HG02763 (cell line): ENCODE measurements at regions not wholly inside any gene's neighbourhood (a gene's known extent, or its start where the extent isn't known, plus 50 kb on each side); places are given as distances from the start of the nearest gene placed in this dataset.
"Not testable (repeated sequence)": the region's sequence is repeated elsewhere in the genome, so short reads cannot be mapped to it uniquely, and the experiment has no call there.

ENCODE experiments used
- ATAC-seq: cut with Tn5 transposase; IDR thresholded peaks from one replicate; pipeline ENCODE4 v1.9.1; 2021; ENCODE audit warnings: mild to moderate bottlenecking, moderate library complexity; ENCODE audit not compliant: unreplicated experiment

DNA sequence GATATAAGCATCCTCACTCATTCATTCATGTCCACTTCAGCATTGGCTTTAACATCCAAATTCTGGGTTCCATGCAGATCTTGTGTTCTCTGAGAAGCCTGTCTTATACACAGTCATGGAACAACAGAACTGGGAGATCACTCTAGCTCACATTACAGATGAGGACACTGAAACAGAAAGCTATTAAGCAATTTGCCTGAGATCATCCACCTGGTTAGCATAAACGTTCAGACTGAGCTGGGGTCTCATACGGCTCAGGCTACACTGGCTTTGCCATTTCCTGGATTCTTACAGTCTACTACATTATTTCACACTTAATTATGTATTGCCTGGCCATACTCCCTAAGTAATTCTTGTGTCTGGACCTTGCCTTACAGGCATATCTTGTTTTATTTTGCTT lies 169.4 kb upstream of the FANCL start:
- ATAC-seq, result no peak

GRCh38 chr2:58407487-58407886 lies 166.4 kb upstream of the FANCL start:
- no peak for ATAC-seq

DNA sequence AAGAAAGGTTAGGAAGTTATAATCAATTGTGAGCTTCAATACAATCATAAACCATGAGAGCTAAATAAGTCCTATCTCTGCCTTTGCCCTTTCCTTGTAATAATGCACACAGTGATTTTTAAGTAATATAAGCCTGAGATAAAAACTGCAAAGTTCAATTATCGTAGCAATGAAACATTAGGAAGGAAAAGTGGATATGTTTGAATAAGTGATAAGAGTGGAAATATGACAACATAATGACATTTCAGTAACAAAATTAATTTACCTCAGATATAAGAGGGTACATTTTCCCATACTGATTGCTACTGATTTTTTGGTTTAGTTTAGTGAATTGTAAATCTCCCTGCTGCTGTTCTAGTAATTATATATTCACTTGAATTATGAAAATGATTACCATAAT lies 164.2 kb upstream of the FANCL start:
- ATAC-seq, result no peak

GRCh38 chr2:58401936-58402335 lies 160.8 kb upstream of the FANCL start:
- ATAC-seq, result no peak

GRCh38 chr2:58398406-58398805 lies 157.3 kb upstream of the FANCL start:
- no peak for ATAC-seq

DNA sequence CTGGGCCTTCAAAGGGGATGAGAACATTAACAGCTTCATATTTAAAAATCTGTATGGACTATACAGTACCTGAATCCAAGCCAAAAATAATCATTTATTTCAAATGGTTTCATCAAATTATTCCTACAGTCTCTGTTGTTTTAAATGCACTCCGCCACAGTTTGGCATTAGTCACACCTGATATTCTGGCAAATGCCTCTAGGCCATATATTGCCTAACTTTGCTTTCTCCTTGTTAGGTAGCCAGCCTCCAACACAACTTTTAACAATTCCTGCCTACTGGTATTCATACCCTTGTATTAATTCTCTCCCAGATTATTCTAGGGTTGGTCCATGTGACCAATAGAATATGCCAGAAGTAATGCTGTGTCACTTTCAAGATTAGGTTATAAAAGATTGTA lies 146.6 kb upstream of the FANCL start:
- no peak for ATAC-seq

- ATAC-seq, result not testable (repeated sequence)
These were observed 145.8 kb upstream of the FANCL start for GRCh38 chr2:58386904-58387303.

GRCh38 chr2:58378152-58378551 lies 137.0 kb upstream of the FANCL start:
- no peak for ATAC-seq

GRCh38 chr2:58377181-58377580 lies 136.1 kb upstream of the FANCL start:
- no peak for ATAC-seq

- ATAC-seq, result peak; percentile 50
These were observed 135.5 kb upstream of the FANCL start for GRCh38 chr2:58376592-58376991.

DNA sequence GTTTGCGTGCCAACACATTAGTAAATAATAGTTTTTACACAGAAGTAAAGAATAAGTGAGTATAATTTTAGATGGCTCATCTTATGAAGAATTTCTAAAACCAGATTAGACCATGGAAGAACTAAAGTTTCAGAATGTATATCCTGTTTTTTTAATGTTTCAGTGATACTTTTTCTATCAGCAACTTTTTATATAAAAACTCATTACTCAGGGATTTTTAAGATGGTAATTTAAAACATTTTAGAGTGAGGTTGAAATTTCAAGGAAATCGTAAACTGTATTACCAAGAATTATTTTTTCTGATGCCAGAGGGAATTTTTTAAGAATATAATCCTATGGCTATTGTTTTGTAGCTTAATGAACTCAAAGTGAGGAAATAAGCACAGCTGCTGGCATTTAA lies 128.5 kb upstream of the FANCL start:
- ATAC-seq, result no peak

- ATAC-seq, result no peak
These were observed 123.0 kb upstream of the FANCL start for GRCh38 chr2:58364098-58364497.

DNA sequence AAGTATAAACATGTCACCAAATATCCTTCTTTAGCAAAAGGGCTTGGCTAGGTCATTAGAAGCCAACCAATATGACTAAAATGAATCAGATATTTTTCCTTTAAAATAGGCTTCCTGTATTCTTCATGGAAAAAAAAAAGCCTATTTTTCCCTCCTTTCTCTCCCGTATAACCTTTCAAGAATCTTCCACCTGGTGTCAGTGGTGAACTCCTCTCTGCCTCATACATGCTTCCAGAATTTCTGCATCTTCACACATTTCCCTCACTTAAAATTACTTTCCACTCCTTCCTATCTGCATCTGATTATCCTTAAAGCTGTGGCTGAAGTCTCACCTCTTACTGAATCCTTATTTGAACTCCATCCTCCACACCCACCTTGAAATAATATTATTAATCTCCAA lies 116.9 kb upstream of the FANCL start:
- no peak for ATAC-seq

GRCh38 chr2:58357521-58357920 lies 116.4 kb upstream of the FANCL start:
- no peak for ATAC-seq

GRCh38 chr2:58354230-58354629 lies 113.1 kb upstream of the FANCL start:
- ATAC-seq, result no peak

DNA sequence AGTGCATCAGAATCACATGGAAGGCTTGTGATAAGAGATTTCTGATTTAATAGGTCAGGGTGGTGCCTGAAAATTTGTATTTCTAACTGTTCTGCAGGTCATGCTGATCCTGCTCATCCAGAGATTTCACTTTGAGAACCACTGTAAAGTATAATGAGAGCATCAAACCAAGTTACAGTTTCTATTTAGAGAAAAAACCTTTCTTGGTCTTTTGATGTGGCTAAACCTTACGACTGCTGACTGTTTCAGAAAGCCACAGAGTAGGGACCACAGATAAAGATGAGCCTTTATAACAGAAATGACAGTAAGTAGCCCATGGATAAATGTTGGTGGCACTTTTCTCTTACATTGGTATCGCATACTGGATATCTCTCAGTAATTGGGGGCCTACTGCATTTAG lies 109.4 kb upstream of the FANCL start:
- ATAC-seq, result peak; percentile 84

DNA sequence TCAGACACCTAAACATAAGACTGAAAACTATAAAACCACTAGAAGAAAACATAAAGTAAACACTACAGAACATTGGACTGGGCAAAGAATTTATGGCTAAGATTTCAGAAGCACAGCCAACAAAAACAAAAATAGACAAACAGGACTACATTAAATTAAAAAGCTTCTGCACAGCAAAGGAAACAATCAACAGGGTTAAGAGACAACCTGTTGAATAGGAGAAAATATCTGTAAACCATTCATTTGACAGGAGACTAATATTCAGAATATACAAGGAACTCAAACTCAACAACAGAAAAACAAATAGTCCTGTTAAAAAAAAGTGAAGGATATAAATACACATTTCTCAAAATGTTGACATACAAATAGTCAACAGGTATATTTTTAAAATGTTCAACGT lies 106.7 kb upstream of the FANCL start:
- no peak for ATAC-seq

GRCh38 chr2:58341047-58341446 lies 99.9 kb upstream of the FANCL start:
- no peak for ATAC-seq

- ATAC-seq, result no peak
These were observed 98.6 kb upstream of the FANCL start for GRCh38 chr2:58339548-58340243.

GRCh38 chr2:58336416-58336815 lies 95.3 kb upstream of the FANCL start:
- no peak for ATAC-seq

DNA sequence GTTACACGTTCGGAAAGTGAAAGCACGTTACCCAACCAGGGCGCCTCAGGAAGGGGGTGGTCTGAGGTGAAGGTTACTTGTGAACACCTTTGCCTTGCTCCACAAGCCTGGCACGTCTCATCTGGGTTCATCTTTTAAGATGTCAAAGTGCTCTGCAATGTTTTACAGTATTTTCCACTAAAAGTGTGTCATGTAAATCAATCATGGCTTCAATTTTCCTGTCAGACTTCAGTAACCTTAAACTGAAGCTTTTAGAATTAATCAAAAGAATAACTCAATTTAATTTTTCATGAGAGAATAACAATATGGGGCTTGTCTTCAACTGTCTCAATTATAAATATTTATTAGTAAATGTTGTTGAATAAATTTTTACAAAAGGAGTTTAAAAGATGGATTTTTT lies 93.3 kb upstream of the FANCL start:
- ATAC-seq, result no peak

GRCh38 chr2:58325296-58325895 lies 84.3 kb upstream of the FANCL start:
- not testable (repeated sequence) for ATAC-seq

GRCh38 chr2:58319481-58319880 lies 78.4 kb upstream of the FANCL start:
- ATAC-seq, result no peak
